Muscle layer of colon (tissue), 2 donors: ENCODE measurements at regions not wholly inside any gene's neighbourhood (a gene's known extent, or its start where the extent isn't known, plus 50 kb on each side); places are given as distances from the start of the nearest gene placed in this dataset.
"Not testable (repeated sequence)": the region's sequence is repeated elsewhere in the genome, so short reads cannot be mapped to it uniquely, and the experiment has no call there.

Experiments
- H3K27ac ChIP-seq: one replicate; pipeline ENCODE4 v1.7.0; 2013; ENCODE audit warnings: low read depth, mild to moderate bottlenecking, low read length, moderate library complexity
- H3K27me3 ChIP-seq, 2 donors: one replicate each; pipeline ENCODE4 v1.7.0; 2013; ENCODE audit warnings: low read length in 2 of 2, mild to moderate bottlenecking in 2 of 2; ENCODE audit not compliant: insufficient read depth in 2 of 2, control insufficient read depth in 1 of 2
- H3K36me3 ChIP-seq: one replicate; pipeline ENCODE4 v1.7.0; 2013; ENCODE audit warnings: mild to moderate bottlenecking, low read length; ENCODE audit not compliant: insufficient read depth
- H3K4me1 ChIP-seq: one replicate; pipeline ENCODE4 v1.7.0; 2013; ENCODE audit warnings: mild to moderate bottlenecking, low read length; ENCODE audit not compliant: insufficient read depth
- H3K4me3 ChIP-seq, 2 donors: one replicate each; pipeline ENCODE4 v1.7.0; 2013; ENCODE audit warnings: low read length in 2 of 2, low read depth in 1 of 2, mild to moderate bottlenecking in 1 of 2, moderate library complexity in 1 of 2
- H3K9ac ChIP-seq: one replicate; pipeline ENCODE4 v1.7.0; 2013; ENCODE audit warnings: low read length
- H3K9me3 ChIP-seq: one replicate; pipeline ENCODE4 v1.7.0; 2013; ENCODE audit warnings: mild to moderate bottlenecking, low read length
- donor health status: abdominal sarcoma.
- donor health status: Adenocarcinoma of cecum.

DNA sequence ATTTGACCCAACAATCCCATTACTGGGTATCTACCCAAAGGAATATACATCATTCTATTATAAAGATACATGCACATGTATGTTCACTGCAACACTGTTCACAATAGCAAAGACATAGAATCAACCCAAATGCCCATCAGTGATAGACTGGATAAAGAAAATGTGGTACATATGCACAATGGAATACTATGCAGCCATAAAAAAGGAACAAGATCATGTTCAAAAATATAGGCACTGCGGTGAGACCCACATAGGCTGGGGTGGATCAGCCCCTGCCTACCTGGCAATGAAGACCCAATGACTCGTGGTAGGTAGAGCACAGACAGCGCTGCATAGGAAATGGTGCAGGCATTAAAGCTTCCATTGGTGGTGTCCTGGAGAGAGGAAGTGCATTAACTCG, 88.6 kb upstream of the NFIL3 start:
- not testable (repeated sequence) for H3K4me3 ChIP-seq, H3K9ac ChIP-seq, H3K27ac ChIP-seq, H3K9me3 ChIP-seq, H3K36me3 ChIP-seq, H3K27me3 ChIP-seq
- H3K4me1 ChIP-seq: peaks cover 35% of the 10 kb centered on the region

DNA sequence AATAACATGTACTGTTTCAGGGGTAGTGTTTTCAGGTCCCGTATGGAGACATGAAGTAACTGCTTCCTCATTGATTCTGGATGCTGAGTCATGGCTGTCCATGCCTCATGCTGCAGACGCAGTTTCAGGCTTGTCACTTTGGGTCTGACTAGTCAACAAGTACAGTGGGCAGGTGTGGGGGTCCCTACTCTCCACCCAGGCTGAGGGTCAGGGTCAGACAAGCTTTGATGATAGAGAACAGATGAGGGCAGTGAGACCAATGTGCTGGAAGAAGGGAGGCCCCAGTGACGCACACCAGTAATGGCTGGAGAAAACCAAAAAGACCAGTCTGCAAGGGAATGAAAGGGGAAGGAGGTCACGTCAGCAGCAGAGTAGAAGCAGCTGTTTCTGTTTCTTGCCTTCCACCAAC, 80.0 kb upstream of the NFIL3 start:
- Histone ChIP-seq H3K9me3 (no peaks in the 10 kb centered on the region), H3K4me1 (peaks cover 32% of the 10 kb centered on the region), H3K27ac (no peak overlapping the region), H3K27me3 (no peaks in the 10 kb centered on the region), H3K9ac (no peak overlapping the region), H3K4me3 (no peak overlapping the region), H3K36me3 (no peaks in the 10 kb centered on the region)

DNA sequence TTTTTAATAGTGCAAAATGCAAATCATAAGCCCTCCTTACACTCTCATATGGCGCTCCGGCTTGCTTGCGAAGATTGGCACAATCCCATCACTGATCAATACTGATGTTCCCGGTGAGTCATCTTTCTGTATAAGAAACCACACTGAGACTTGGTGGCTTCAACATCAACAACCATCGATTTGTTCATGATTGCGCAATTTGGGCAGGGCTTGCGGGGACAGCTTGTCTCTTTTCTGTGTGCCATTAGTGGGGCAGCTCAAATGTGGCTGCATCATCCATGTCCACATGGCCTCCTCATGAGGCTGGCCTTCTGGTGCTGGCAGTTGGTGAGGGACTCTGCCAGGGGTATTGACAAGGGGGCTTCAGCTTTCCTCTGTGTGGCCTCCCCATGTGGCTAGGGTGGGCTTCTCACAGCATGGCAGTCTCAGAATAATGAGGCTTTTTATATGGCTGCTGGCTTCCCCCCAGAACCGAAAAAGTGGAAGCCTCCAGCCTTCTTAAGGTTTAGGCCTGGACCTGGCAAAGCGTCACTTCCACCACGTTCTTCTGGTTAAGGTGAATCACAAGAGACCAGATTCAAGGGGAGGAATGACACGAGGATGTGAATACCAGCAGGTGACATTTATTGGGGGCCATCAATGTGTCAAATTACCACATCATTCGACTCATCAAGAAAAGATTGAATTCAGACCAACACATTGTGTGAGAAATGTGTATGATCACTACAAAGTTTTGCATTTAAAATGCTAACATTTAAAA, 79.5 kb upstream of the NFIL3 start:
- Histone ChIP-seq H3K27me3 (no peaks in the 10 kb centered on the region), H3K27ac (no peak overlapping the region), H3K9me3 (no peaks in the 10 kb centered on the region), H3K4me1 (peaks cover 28% of the 10 kb centered on the region), H3K9ac (no peak overlapping the region), H3K4me3 (no peak overlapping the region), H3K36me3 (no peaks in the 10 kb centered on the region)

DNA sequence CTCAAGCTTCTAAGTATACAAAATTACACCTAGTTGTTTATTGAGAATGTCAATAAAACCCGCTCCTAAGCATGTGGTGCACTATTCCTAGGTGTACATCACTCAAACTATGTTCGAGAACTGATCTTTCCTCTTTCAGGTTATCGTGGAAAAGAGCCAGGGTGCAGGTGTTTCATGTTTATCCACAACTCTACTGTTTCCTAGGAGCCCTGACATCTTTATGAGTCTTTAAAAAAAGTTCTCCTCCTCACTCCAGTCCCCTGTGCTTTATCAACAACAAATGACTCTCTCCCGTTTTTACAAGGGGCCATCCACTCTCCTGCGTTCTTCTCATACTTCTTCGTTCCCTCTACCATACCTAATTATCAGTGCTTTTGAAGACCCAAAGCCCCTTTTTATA, 78.8 kb upstream of the NFIL3 start:
- Histone ChIP-seq H3K9ac (no peak overlapping the region), H3K9me3 (no peaks in the 10 kb centered on the region), H3K4me1 (peaks cover 24% of the 10 kb centered on the region), H3K36me3 (no peaks in the 10 kb centered on the region), H3K4me3 (no peak overlapping the region), H3K27me3 (no peaks in the 10 kb centered on the region), H3K27ac (no peak overlapping the region)

DNA sequence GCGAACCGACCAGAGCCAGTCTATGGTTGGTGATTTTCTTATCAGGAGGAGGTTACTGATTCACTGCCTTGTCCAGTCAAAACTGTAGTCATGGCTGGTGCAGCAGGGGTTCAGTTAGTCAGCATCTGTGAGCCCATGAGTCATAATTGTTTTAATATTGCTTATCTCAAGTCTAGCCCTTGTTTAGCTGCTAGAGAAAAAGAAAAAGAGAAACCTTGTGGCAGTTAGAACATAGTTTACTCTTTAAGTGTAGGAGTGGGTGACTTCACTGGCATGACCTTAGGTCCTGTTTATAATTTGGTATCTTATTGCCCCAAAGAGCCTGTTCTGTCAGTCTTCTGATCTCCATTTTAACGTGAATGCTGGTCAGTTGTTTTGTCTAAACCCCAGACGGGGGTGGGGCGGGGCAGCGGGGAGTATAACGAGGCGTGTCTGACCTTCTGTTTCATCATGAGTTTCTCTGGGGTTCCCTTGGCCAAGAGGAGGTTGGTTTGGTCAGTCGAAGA, 76.9 kb upstream of the NFIL3 start:
- no peak overlapping the region for H3K27ac ChIP-seq
- no peak overlapping the region for H3K4me3 ChIP-seq
- H3K36me3 ChIP-seq: no peaks in the 10 kb centered on the region
- H3K27me3 ChIP-seq: no peaks in the 10 kb centered on the region
- no peaks in the 10 kb centered on the region for H3K9me3 ChIP-seq
- peaks cover 37% of the 10 kb centered on the region for H3K4me1 ChIP-seq
- no peak overlapping the region for H3K9ac ChIP-seq

DNA sequence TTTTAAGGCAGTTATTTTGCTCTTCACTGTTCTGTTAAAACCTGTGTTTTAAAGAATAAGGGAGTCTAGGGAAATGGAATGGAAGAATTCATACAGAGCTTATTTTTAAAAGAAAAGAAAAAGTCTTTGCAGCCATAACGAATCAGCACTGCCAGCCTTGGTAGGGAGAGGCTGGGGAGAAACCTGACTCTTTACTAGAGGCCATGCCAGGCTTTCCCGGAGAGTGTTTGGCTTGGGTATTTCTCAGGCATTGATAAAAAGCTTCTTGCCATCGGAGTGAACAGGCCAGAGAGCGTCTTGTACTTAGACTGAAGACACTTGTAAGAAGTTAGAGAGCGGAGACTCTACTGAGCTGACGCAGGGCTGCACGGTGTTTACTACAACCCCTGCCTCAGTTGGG, 72.7 kb upstream of the NFIL3 start:
- Histone ChIP-seq H3K9me3 (no peaks in the 10 kb centered on the region), H3K27me3 (no peaks in the 10 kb centered on the region), H3K27ac (peak overlapping the region; percentile 19), H3K4me1 (peaks cover 22% of the 10 kb centered on the region), H3K4me3 (no peak overlapping the region), H3K9ac (no peak overlapping the region), H3K36me3 (no peaks in the 10 kb centered on the region)

DNA sequence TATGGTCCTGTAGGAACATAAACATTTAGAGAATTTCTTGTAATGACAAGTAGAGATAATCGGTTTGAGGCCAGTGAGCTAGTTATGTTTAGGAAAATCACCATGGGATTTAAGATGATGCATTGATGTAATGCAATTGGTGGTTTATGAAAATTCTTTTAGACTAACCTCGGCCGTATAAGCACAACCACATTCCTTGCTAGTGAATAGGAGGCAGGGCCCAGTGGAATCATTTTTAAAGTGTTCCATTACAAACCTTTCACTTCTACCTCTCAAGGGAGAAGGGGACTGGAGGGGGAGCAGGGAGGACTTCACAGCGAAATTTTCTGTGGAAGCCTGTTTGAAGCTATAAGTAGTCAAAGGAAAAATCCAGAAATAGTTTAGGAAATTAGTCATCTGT, 71.8 kb upstream of the NFIL3 start:
- H3K36me3 ChIP-seq: no peaks in the 10 kb centered on the region
- no peaks in the 10 kb centered on the region for H3K9me3 ChIP-seq
- H3K4me3 ChIP-seq: no peak overlapping the region
- no peak overlapping the region for H3K27ac ChIP-seq
- peaks cover 22% of the 10 kb centered on the region for H3K4me1 ChIP-seq
- H3K27me3 ChIP-seq: no peaks in the 10 kb centered on the region
- no peak overlapping the region for H3K9ac ChIP-seq

DNA sequence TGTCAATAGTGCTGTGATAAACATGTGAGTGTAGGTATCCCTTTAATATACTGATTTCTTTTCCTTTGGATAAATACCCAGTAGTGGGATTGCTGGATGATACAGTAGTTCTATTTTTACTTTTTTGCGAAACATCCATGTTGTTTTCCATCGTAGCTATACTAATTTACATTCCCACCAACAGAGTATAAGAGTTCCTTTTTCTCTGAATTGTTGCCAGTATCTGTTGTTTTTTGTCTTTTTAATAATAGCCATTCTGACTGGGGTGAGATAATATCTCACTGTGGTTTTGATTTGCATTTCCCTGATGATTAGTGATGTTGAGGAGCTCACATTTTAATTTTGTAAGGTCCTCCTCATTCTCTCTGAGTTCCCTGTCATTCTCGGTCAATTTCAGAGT, 71.1 kb upstream of the NFIL3 start:
- peaks cover 22% of the 10 kb centered on the region for H3K4me1 ChIP-seq
- peak overlapping the region; percentile 14 for H3K27ac ChIP-seq
- H3K4me3 ChIP-seq: no peak overlapping the region
- H3K27me3 ChIP-seq: no peaks in the 10 kb centered on the region
- no peaks in the 10 kb centered on the region for H3K9me3 ChIP-seq
- H3K36me3 ChIP-seq: no peaks in the 10 kb centered on the region
- H3K9ac ChIP-seq: no peak overlapping the region

DNA sequence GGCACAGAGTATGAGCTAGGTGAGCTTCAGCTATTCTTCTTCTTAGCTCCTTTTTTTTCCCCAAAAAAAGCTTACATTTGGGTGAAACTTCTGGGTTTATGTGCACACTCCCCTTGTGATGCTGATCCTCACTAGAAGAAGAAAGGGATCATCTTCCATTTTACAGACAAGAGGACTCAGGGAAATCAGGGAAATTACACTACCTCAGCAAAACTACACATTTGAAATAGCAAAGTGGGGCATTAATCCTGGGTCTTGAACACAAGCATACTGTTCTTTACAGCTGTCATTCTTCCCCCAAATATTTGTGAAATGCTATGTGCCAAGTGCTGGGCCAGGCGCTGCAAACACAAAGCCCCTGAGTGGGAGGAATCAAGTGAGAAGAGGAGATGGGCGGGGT, 68.6 kb upstream of the NFIL3 start:
- no peaks in the 10 kb centered on the region for H3K36me3 ChIP-seq
- no peak overlapping the region for H3K27ac ChIP-seq
- H3K4me3 ChIP-seq: no peak overlapping the region
- H3K4me1 ChIP-seq: peaks cover 22% of the 10 kb centered on the region
- no peaks in the 10 kb centered on the region for H3K27me3 ChIP-seq
- no peak overlapping the region for H3K9ac ChIP-seq
- H3K9me3 ChIP-seq: no peaks in the 10 kb centered on the region

DNA sequence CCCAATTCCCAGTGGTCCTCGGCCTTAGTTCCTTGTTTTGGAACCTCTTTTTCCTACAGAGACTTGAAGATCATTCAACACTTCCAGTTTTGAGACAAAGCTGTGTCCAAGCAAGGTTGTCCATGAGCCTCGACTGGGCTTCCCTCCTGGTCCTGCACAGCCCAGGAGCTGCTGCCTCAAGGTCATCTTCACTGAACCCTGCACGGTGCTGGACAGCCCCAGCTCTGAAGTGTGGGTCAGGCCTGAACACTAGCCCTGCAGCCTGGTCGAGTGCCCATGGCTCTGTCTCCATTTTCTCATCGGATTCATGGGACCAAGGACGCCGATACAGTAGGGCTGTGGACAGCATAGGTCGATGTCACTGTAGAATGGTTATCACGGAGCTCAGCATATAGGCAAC, 68.0 kb upstream of the NFIL3 start:
- no peak overlapping the region for H3K27ac ChIP-seq
- no peak overlapping the region for H3K4me3 ChIP-seq
- no peaks in the 10 kb centered on the region for H3K36me3 ChIP-seq
- H3K9me3 ChIP-seq: no peaks in the 10 kb centered on the region
- peaks cover 19% of the 10 kb centered on the region for H3K4me1 ChIP-seq
- H3K9ac ChIP-seq: no peak overlapping the region
- H3K27me3 ChIP-seq: no peaks in the 10 kb centered on the region

DNA sequence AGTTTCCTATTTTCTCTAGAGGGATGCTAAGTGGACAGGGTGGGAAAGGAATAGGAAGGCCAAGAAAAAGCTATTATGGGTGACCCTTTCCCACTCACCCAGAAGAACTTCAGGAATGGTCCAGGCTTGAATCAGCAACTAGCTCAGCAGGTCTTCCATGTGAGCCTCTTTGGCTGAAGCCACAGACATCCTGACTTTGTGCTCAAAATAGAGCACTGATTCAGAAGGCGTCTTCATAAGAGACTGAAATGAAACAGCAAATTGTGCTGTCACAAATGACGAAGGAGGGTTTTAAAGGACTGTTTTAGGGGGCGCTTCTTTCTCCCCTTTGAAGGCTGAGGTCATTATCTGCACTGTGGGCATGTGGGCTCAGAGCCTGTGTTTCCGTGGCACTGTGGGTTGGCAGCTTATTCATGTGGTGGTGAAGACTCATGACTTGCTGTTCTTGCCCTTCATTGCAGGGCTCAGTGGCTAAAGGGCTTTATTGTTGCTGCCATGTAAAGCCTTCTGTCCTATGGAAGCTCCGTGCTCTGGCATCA, 65.8 kb upstream of the NFIL3 start:
- no peak overlapping the region for H3K4me3 ChIP-seq
- no peaks in the 10 kb centered on the region for H3K36me3 ChIP-seq
- H3K27ac ChIP-seq: no peak overlapping the region
- peaks cover 4% of the 10 kb centered on the region for H3K4me1 ChIP-seq
- H3K27me3 ChIP-seq: no peaks in the 10 kb centered on the region
- no peak overlapping the region for H3K9ac ChIP-seq
- H3K9me3 ChIP-seq: no peaks in the 10 kb centered on the region

DNA sequence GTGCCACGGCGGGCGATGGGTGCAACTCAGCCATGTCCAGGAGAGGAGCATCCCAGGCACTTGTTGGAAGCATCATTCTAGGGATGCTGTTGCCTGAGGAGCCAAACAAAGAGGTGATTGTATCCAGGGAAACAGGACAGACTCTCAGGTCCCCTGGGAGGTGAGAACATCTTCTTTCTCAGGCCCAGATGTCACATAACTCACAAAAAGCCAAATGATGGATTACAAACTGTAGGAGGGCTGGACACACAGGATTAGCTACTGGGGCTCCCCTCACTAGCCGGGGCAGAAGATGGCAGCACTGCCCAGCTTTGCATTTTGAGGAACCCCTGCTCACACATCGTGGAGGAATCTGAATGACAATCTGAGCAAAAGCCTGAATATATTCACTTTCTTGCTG, 64.7 kb upstream of the NFIL3 start:
- H3K27me3 ChIP-seq: no peaks in the 10 kb centered on the region
- no peak overlapping the region for H3K27ac ChIP-seq
- no peak overlapping the region for H3K4me3 ChIP-seq
- H3K9me3 ChIP-seq: no peaks in the 10 kb centered on the region
- no peak overlapping the region for H3K9ac ChIP-seq
- H3K36me3 ChIP-seq: no peaks in the 10 kb centered on the region
- H3K4me1 ChIP-seq: peaks cover 14% of the 10 kb centered on the region
